GM23338 (cell line): ENCODE measurements at regions not wholly inside any gene's neighbourhood (a gene's known extent, or its start where the extent isn't known, plus 50 kb on each side); places are given as distances from the start of the nearest gene placed in this dataset.

ENCODE experiments used
- ATAC-seq: fragments of 200-7000 bp; cut with Tn5 transposase; 3 replicates; pipeline ENCODE4 v1.9.1; 2020
- DNase-seq: peaks from one replicate; pipeline ENCODE4 v3.0.0-alpha.2; 2015; ENCODE audit warnings: low spot score
- H2AFZ ChIP-seq: fragments of 200-600 bp; sonication (generic); 2 replicates; pipeline ENCODE4 v1.8.0; 2016; ENCODE audit warnings: antibody characterized with exemption, mild to moderate bottlenecking, moderate library complexity
- H3F3A ChIP-seq: fragments of 200-600 bp; sonication (generic); replicated peaks from 2 replicates; pipeline ENCODE4 v1.8.0; 2017; ENCODE audit warnings: antibody characterized with exemption, mixed run types, low read depth
- H3K27ac ChIP-seq: fragments of 200-600 bp; sonication (generic); 2 replicates; pipeline ENCODE4 v1.6.1; 2016; ENCODE audit warnings: low read depth
- H3K27me3 ChIP-seq: fragments of 200-600 bp; sonication (generic); 2 replicates; pipeline ENCODE4 v1.8.0; 2016; ENCODE audit warnings: mild to moderate bottlenecking, mixed run types, moderate library complexity; ENCODE audit not compliant: insufficient read depth
- H3K36me3 ChIP-seq: fragments of 200-600 bp; sonication (generic); 2 replicates; pipeline ENCODE4 v1.8.0; 2016; ENCODE audit warnings: mild to moderate bottlenecking; ENCODE audit not compliant: insufficient read depth
- H3K4me1 ChIP-seq: fragments of 200-600 bp; sonication (generic); 2 replicates; pipeline ENCODE4 v1.8.0; 2016; ENCODE audit warnings: mild to moderate bottlenecking, moderate library complexity; ENCODE audit not compliant: insufficient read depth
- H3K4me2 ChIP-seq: fragments of 200-600 bp; sonication (generic); 2 replicates; pipeline ENCODE4 v1.7.1; 2017; ENCODE audit warnings: mixed run types
- H3K4me3 ChIP-seq: fragments of 200-600 bp; sonication (generic); 2 replicates; pipeline ENCODE4 v1.6.1; 2016; ENCODE audit warnings: mixed run types
- H3K79me2 ChIP-seq: fragments of 200-600 bp; sonication (generic); replicated peaks from 2 replicates; pipeline ENCODE4 v1.8.0; 2017; ENCODE audit warnings: mild to moderate bottlenecking; ENCODE audit not compliant: insufficient read depth
- H3K9me2 ChIP-seq: fragments of 200-600 bp; sonication (generic); 2 replicates; pipeline ENCODE4 v1.8.0; 2017; ENCODE audit not compliant: insufficient read depth
- H4K20me1 ChIP-seq: fragments of 200-600 bp; sonication (generic); replicated peaks from 2 replicates; pipeline ENCODE4 v1.8.0; 2017; ENCODE audit warnings: mild to moderate bottlenecking; ENCODE audit not compliant: insufficient read depth
- H3K27ac Mint-ChIP-seq: 2 replicates; pipeline ENCODE4 v1.8.0; 2020; ENCODE audit warnings: inconsistent platforms, mild to moderate bottlenecking, moderate library complexity, mixed read lengths
- H3K27me3 Mint-ChIP-seq: 3 replicates; pipeline ENCODE4 v1.8.0; 2022; ENCODE audit warnings: low read depth, mild to moderate bottlenecking, moderate library complexity, mixed read lengths, inconsistent platforms; ENCODE audit not compliant: insufficient read depth, poor library complexity
- H3K36me3 Mint-ChIP-seq: 3 replicates; pipeline ENCODE4 v1.8.0; 2021; ENCODE audit warnings: low read depth, mild to moderate bottlenecking, inconsistent platforms, moderate library complexity, mixed read lengths
- H3K4me1 Mint-ChIP-seq: 3 replicates; pipeline ENCODE4 v1.8.0; 2020; ENCODE audit warnings: mild to moderate bottlenecking, inconsistent platforms, mixed read lengths
- H3K4me3 Mint-ChIP-seq: 3 replicates; pipeline ENCODE4 v1.8.0; 2021; ENCODE audit warnings: moderate library complexity, mild to moderate bottlenecking, inconsistent platforms, mixed read lengths
- H3K9me3 Mint-ChIP-seq: 3 replicates; pipeline ENCODE4 v1.8.0; 2020; ENCODE audit warnings: moderate library complexity, mild to moderate bottlenecking, inconsistent platforms, mixed read lengths
- CREB1 ChIP-seq: fragments of 250-450 bp; sonication (Bioruptor Pico); IDR thresholded peaks from 2 replicates; pipeline ENCODE4 v1.5.0; 2020; ENCODE audit warnings: low read depth, mild to moderate bottlenecking, moderate library complexity
- ETS1 ChIP-seq: IDR thresholded peaks from 2 replicates; pipeline ENCODE4 v1.6.1; 2016; ENCODE audit warnings: antibody characterized with exemption
- EZH2phosphoT487 ChIP-seq: fragments of 200-600 bp; sonication (generic); IDR thresholded peaks from one replicate; pipeline ENCODE4 v1.8.1; 2018; ENCODE audit warnings: antibody characterized with exemption; ENCODE audit not compliant: unreplicated experiment
- NANOG ChIP-seq: IDR thresholded peaks from 2 replicates; pipeline ENCODE4 v1.6.1; 2016; ENCODE audit warnings: antibody characterized with exemption, borderline replicate concordance
- STAT1 ChIP-seq: IDR thresholded peaks from one replicate; pipeline ENCODE4 v1.6.1; 2016; ENCODE audit warnings: antibody characterized with exemption; ENCODE audit not compliant: unreplicated experiment
- ZNF331 ChIP-seq: fragments of 250-450 bp; sonication (Bioruptor Pico); IDR thresholded peaks from 2 replicates; pipeline ENCODE4 v1.5.0; 2020; ENCODE audit warnings: low read depth, mild to moderate bottlenecking, moderate library complexity
- TF ChIP-seq, protein P1 (sequence below): fragments of 250-450 bp; sonication (Bioruptor Pico); IDR thresholded peaks from 2 replicates; pipeline ENCODE4 v1.5.0; 2020; ENCODE audit warnings: mild to moderate bottlenecking, moderate library complexity
- TF ChIP-seq, protein P2 (sequence below): IDR thresholded peaks from one replicate; pipeline ENCODE4 v1.6.1; 2018; ENCODE audit warnings: antibody characterized with exemption; ENCODE audit not compliant: unreplicated experiment

- TF ChIP-seq, protein P1, sequence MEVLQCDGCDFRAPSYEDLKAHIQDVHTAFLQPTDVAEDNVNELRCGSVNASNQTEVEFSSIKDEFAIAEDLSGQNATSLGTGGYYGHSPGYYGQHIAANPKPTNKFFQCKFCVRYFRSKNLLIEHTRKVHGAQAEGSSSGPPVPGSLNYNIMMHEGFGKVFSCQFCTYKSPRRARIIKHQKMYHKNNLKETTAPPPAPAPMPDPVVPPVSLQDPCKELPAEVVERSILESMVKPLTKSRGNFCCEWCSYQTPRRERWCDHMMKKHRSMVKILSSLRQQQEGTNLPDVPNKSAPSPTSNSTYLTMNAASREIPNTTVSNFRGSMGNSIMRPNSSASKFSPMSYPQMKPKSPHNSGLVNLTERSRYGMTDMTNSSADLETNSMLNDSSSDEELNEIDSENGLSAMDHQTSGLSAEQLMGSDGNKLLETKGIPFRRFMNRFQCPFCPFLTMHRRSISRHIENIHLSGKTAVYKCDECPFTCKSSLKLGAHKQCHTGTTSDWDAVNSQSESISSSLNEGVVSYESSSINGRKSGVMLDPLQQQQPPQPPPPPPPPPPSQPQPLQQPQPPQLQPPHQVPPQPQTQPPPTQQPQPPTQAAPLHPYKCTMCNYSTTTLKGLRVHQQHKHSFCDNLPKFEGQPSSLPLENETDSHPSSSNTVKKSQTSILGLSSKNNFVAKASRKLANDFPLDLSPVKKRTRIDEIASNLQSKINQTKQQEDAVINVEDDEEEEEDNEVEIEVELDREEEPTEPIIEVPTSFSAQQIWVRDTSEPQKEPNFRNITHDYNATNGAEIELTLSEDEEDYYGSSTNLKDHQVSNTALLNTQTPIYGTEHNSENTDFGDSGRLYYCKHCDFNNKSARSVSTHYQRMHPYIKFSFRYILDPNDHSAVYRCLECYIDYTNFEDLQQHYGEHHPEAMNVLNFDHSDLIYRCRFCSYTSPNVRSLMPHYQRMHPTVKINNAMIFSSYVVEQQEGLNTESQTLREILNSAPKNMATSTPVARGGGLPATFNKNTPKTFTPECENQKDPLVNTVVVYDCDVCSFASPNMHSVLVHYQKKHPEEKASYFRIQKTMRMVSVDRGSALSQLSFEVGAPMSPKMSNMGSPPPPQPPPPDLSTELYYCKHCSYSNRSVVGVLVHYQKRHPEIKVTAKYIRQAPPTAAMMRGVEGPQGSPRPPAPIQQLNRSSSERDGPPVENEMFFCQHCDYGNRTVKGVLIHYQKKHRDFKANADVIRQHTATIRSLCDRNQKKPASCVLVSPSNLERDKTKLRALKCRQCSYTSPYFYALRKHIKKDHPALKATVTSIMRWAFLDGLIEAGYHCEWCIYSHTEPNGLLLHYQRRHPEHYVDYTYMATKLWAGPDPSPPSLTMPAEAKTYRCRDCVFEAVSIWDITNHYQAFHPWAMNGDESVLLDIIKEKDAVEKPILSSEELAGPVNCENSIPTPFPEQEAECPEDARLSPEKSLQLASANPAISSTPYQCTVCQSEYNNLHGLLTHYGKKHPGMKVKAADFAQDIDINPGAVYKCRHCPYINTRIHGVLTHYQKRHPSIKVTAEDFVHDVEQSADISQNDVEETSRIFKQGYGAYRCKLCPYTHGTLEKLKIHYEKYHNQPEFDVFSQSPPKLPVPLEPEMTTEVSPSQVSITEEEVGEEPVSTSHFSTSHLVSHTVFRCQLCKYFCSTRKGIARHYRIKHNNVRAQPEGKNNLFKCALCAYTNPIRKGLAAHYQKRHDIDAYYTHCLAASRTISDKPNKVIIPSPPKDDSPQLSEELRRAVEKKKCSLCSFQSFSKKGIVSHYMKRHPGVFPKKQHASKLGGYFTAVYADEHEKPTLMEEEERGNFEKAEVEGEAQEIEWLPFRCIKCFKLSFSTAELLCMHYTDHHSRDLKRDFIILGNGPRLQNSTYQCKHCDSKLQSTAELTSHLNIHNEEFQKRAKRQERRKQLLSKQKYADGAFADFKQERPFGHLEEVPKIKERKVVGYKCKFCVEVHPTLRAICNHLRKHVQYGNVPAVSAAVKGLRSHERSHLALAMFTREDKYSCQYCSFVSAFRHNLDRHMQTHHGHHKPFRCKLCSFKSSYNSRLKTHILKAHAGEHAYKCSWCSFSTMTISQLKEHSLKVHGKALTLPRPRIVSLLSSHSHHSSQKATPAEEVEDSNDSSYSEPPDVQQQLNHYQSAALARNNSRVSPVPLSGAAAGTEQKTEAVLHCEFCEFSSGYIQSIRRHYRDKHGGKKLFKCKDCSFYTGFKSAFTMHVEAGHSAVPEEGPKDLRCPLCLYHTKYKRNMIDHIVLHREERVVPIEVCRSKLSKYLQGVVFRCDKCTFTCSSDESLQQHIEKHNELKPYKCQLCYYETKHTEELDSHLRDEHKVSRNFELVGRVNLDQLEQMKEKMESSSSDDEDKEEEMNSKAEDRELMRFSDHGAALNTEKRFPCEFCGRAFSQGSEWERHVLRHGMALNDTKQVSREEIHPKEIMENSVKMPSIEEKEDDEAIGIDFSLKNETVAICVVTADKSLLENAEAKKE (CRISPR knock-in tag), result no peak
- TF ChIP-seq EZH2phosphoT487 (no peak), ETS1 (no peak)
Measured at GRCh38 chr6:104462811-104463599, 396.7 kb downstream of the HACE1 start (continued).

DNA sequence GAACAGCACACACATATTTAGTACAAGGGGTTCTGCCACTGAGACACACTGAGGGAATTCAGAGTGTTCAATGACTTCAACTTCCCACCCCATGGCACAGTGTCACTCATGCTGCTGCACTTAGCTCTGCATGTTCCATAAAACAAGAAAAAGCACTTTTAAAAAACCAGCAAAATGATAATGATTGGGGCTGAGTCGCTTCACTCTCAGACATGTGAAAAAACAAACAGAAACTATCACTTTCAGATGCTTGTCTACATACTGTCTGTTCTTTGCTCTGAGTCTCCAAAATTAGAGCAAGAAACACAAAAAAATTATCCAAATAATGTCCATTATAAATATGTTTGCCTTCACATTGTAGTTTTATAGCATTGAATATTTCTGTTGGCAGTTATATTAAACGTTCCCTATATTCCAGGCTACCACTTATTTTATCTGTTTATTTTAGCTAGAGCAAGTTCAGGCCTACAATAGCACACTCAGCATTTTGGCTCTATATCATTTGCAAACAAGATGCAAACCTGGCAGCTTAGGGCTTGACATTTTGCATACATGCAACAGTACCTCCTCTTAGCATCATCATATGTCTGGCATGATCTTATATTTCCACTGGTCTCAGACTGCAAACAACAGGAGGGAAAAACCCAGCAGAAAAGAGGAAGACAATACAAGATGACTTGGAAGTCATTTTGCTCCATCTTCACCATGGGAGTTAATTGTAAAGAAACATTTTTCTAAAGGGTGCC lies 398.8 kb downstream of the HACE1 start:
- H3K4me3 Mint-ChIP-seq, result no peak overlapping the region
- Histone ChIP-seq H3F3A (no peaks in the 10 kb centered on the region), H3K4me1 (no peaks in the 10 kb centered on the region), H3K27ac (no peak overlapping the region), H3K9me2 (no peaks in the 10 kb centered on the region), H4K20me1 (no peaks in the 10 kb centered on the region), H3K79me2 (no peaks in the 10 kb centered on the region), H3K4me2 (no peak overlapping the region), H3K27me3 (no peaks in the 10 kb centered on the region), H2AFZ (no peak overlapping the region), H3K36me3 (no peaks in the 10 kb centered on the region), H3K4me3 (no peak overlapping the region)
- H3K36me3 Mint-ChIP-seq, result no peaks in the 10 kb centered on the region
- H3K27ac Mint-ChIP-seq, result no peak overlapping the region
- no peak for ATAC-seq
- no peaks in the 10 kb centered on the region for H3K4me1 Mint-ChIP-seq
- no peak for DNase-seq
- no peaks in the 10 kb centered on the region for H3K9me3 Mint-ChIP-seq
- no peaks in the 10 kb centered on the region for H3K27me3 Mint-ChIP-seq
- TF ChIP-seq, protein P2, sequence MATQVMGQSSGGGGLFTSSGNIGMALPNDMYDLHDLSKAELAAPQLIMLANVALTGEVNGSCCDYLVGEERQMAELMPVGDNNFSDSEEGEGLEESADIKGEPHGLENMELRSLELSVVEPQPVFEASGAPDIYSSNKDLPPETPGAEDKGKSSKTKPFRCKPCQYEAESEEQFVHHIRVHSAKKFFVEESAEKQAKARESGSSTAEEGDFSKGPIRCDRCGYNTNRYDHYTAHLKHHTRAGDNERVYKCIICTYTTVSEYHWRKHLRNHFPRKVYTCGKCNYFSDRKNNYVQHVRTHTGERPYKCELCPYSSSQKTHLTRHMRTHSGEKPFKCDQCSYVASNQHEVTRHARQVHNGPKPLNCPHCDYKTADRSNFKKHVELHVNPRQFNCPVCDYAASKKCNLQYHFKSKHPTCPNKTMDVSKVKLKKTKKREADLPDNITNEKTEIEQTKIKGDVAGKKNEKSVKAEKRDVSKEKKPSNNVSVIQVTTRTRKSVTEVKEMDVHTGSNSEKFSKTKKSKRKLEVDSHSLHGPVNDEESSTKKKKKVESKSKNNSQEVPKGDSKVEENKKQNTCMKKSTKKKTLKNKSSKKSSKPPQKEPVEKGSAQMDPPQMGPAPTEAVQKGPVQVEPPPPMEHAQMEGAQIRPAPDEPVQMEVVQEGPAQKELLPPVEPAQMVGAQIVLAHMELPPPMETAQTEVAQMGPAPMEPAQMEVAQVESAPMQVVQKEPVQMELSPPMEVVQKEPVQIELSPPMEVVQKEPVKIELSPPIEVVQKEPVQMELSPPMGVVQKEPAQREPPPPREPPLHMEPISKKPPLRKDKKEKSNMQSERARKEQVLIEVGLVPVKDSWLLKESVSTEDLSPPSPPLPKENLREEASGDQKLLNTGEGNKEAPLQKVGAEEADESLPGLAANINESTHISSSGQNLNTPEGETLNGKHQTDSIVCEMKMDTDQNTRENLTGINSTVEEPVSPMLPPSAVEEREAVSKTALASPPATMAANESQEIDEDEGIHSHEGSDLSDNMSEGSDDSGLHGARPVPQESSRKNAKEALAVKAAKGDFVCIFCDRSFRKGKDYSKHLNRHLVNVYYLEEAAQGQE, result no peak
- TF ChIP-seq ETS1 (no peak), ZNF331 (CRISPR knock-in tag) (no peak), CREB1 (CRISPR knock-in tag) (no peak), NANOG (no peak), STAT1 (no peak)
